Keratinocyte (primary cell): ENCODE measurements at regions not wholly inside any gene's neighbourhood (a gene's known extent, or its start where the extent isn't known, plus 50 kb on each side); places are given as distances from the start of the nearest gene placed in this dataset.

Experiments
- EZH2 ChIP-seq: IDR thresholded peaks from one replicate; pipeline ENCODE4 v1.6.1; 2012; ENCODE audit warnings: inconsistent platforms, mild to moderate bottlenecking, low read length, moderate library complexity
- TF ChIP-seq, protein P1 (sequence below), 3 experiments: IDR thresholded peaks in 1 of 3; conservative IDR thresholded peaks in 1 of 3; optimal IDR thresholded peaks in 1 of 3; 2 replicates in 2 of 3; 3 replicates in 1 of 3; pipeline versions ENCODE3 to v1.5.1; 2011; ENCODE audit warnings: low read length in 3 of 3, mild to moderate bottlenecking in 3 of 3, moderate library complexity in 2 of 3, control low read depth in 1 of 3, inconsistent platforms in 1 of 3; ENCODE audit not compliant: insufficient read depth in 2 of 3; ENCODE audit errors: extremely low read depth in 1 of 3

DNA sequence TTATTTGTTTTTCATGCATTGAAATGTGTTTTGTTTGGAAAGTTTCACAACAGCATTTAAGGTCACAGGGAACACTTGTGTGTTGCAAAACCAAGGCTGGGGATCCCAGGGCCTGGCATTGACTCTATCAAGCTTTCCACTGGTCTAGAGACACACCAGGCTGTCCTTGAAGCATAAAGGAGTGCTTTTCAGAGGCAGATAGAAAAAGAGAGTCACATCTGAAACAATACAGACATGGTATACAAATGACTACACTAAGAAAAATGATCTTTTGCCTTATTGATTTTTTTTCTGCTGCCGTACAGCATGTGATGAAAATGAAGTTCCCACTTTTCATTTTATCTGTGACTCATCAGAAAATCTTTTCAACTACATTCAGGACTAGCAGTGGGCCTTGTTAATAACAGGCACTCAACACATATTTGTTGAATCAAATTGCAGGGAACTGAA, 61.9 kb upstream of the ZCCHC2 start:
- TF ChIP-seq EZH2: no peak
- TF ChIP-seq, protein P1, sequence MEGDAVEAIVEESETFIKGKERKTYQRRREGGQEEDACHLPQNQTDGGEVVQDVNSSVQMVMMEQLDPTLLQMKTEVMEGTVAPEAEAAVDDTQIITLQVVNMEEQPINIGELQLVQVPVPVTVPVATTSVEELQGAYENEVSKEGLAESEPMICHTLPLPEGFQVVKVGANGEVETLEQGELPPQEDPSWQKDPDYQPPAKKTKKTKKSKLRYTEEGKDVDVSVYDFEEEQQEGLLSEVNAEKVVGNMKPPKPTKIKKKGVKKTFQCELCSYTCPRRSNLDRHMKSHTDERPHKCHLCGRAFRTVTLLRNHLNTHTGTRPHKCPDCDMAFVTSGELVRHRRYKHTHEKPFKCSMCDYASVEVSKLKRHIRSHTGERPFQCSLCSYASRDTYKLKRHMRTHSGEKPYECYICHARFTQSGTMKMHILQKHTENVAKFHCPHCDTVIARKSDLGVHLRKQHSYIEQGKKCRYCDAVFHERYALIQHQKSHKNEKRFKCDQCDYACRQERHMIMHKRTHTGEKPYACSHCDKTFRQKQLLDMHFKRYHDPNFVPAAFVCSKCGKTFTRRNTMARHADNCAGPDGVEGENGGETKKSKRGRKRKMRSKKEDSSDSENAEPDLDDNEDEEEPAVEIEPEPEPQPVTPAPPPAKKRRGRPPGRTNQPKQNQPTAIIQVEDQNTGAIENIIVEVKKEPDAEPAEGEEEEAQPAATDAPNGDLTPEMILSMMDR (optimal IDR thresholded peaks at IDR 0.05 in 1 of 3, IDR thresholded peaks at IDR 0.05 in 1 of 3, conservative IDR thresholded peaks at IDR 0.05 in 1 of 3; ENCODE audit: extremely low read depth in 1 of 3, insufficient read depth in 2 of 3, low read length in 3 of 3): no peak
